OCI-LY1 (cell line): ENCODE measurements at regions not wholly inside any gene's neighbourhood (a gene's known extent, or its start where the extent isn't known, plus 50 kb on each side); places are given as distances from the start of the nearest gene placed in this dataset.
"Not testable (repeated sequence)": the region's sequence is repeated elsewhere in the genome, so short reads cannot be mapped to it uniquely, and the experiment has no call there.

Experiments
- H2AFZ ChIP-seq: fragments of 200-600 bp; sonication (generic), shearing (Covaris generic); 2 replicates; pipeline ENCODE4 v1.6.0; 2014; ENCODE audit warnings: antibody characterized with exemption, mild to moderate bottlenecking, low read length
- H3F3A ChIP-seq: fragments of 200-600 bp; sonication (generic), shearing (Covaris generic); 2 replicates; pipeline ENCODE4 v1.6.0; 2014; ENCODE audit warnings: mild to moderate bottlenecking, antibody characterized with exemption, low read length, moderate library complexity; ENCODE audit not compliant: insufficient read depth
- H3K27ac ChIP-seq: fragments of 200-600 bp; sonication (generic); 2 replicates; pipeline ENCODE4 v1.5.1; 2014; ENCODE audit warnings: low read length, mixed run types, mild to moderate bottlenecking, low read depth; ENCODE audit not compliant: poor library complexity, severe bottlenecking
- H3K27me3 ChIP-seq: fragments of 200-600 bp; sonication (generic); 2 replicates; pipeline ENCODE4 v1.6.0; 2014; ENCODE audit warnings: antibody characterized with exemption, mild to moderate bottlenecking, low read length, moderate library complexity; ENCODE audit not compliant: insufficient read depth
- H3K36me3 ChIP-seq: fragments of 200-600 bp; sonication (generic); 2 replicates; pipeline ENCODE4 v1.6.1; 2014; ENCODE audit warnings: mild to moderate bottlenecking, antibody characterized with exemption, low read length, moderate library complexity, mixed read lengths; ENCODE audit not compliant: insufficient read depth
- H3K4me1 ChIP-seq: fragments of 200-600 bp; sonication (generic); 2 replicates; pipeline ENCODE4 v1.5.1; 2014; ENCODE audit warnings: mild to moderate bottlenecking, low read length, moderate library complexity; ENCODE audit not compliant: insufficient read depth, severe bottlenecking
- H3K4me2 ChIP-seq: fragments of 200-600 bp; sonication (generic), shearing (Covaris generic); 2 replicates; pipeline ENCODE4 v1.6.1; 2014; ENCODE audit warnings: low read length
- H3K4me3 ChIP-seq: fragments of 200-600 bp; sonication (generic); 2 replicates; pipeline ENCODE4 v1.5.1; 2014; ENCODE audit warnings: low read length, low read depth, mild to moderate bottlenecking, mixed read lengths; ENCODE audit not compliant: poor library complexity, severe bottlenecking
- H3K79me2 ChIP-seq: fragments of 200-600 bp; shearing (Covaris generic); 2 replicates; pipeline ENCODE4 v1.6.1; 2016; ENCODE audit warnings: mixed run types, low read length, mixed read lengths; ENCODE audit not compliant: insufficient read depth
- H3K9ac ChIP-seq: fragments of 200-600 bp; sonication (generic), shearing (Covaris generic); 2 replicates; pipeline ENCODE4 v1.6.1; 2014; ENCODE audit warnings: mild to moderate bottlenecking, low read length, mixed read lengths
- H3K9me2 ChIP-seq: fragments of 200-600 bp; sonication (generic), shearing (Covaris generic); 2 replicates; pipeline ENCODE4 v1.6.1; 2014; ENCODE audit warnings: low read depth, mild to moderate bottlenecking, low read length, mixed read lengths
- H3K9me3 ChIP-seq: fragments of 200-600 bp; shearing (Covaris generic); 2 replicates; pipeline ENCODE4 v1.6.1; 2014; ENCODE audit warnings: low read length, mixed read lengths
- H4K20me1 ChIP-seq: fragments of 200-600 bp; sonication (generic), shearing (Covaris generic); 2 replicates; pipeline ENCODE4 v1.6.0; 2016; ENCODE audit warnings: mild to moderate bottlenecking, low read length; ENCODE audit not compliant: insufficient read depth

DNA sequence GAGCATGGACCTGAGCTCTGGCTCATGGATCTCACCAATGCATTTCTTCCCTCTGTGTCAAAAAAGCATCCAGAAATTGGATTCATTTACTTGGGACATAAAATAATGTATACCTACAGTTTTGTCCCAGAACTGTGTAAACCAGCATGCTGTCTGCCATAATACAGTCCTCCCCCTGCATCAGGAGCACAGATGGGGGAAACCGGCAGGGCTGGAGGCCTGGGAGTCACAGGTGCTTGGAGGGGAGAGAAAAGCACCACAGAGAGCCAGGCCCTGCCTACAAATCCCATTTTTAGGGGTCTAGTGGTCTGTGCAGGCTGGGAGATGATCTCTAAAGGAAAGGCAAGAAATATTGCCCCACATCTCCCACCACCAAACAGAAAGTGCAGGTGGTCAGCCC lies 91.8 kb downstream of the POTEH start:
- H3K9ac ChIP-seq, H3K4me1 ChIP-seq, H3K4me2 ChIP-seq, H3K4me3 ChIP-seq, H3K9me2 ChIP-seq, H3K36me3 ChIP-seq, H3K27me3 ChIP-seq, H4K20me1 ChIP-seq, H3K9me3 ChIP-seq, H3K27ac ChIP-seq, H3F3A ChIP-seq, H2AFZ ChIP-seq, H3K79me2 ChIP-seq: not testable (repeated sequence)

DNA sequence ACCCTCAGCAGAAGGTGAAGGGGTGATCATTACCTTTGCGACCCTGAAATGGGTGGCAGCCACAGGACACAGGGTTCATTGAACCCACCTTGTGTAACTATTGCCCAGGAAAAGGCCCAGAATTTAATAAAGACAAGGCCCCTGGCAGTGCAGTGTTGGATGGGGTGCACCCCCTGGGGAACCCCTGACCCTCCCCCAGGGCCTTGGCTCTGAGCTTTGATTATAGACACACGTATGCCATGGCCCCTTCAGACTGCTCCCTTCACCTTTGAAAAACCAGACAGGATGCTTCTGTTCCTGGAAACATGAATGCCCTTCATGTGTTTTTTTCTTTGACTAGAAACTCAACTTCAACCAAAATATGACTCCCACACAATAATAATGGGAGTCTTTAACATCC lies 93.1 kb downstream of the POTEH start:
- not testable (repeated sequence) for H4K20me1 ChIP-seq, H3K4me1 ChIP-seq, H3F3A ChIP-seq, H3K9me2 ChIP-seq, H3K9ac ChIP-seq, H3K27me3 ChIP-seq, H2AFZ ChIP-seq, H3K27ac ChIP-seq, H3K4me3 ChIP-seq, H3K9me3 ChIP-seq, H3K36me3 ChIP-seq, H3K4me2 ChIP-seq
- H3K79me2 ChIP-seq, result peaks cover 10% of the 10 kb centered on the region; the same call in 1 of the 2 replicates

DNA sequence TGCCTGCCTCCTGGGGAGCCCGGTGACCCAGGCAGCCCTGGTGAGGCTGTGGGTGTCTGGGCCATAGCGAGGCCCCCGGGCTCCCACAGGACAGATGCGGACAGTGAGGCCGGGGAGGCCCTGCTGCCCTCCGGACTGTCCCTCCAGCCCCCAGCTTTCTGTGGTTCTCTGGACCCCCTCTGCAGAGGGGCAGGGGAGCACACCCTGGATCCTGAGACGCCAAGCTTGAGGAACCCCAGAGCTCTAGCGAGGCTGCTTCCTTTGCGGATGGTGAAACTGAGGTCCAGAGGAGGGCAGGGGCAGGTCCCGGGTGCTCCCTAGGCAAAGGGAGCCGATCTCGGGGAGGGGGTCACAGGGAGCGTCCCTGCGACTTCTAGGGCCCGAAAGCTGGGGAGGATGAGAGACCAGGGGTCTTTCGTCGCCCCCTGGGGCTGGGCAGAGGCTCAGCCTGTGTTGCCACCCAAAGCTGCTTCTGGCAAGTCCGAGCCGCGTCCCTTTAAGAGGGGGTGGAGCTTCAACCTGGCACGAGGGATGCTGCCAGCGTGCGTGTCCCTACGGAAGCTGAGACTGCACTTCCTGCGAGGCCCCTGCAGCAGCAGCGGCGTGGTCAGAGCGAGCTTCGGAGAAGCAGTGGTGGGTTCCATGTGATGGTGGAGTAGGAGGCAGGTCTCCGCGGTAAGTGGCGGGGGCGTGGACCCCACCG lies 94.7 kb downstream of the POTEH start:
- not testable (repeated sequence) for H3K36me3 ChIP-seq, H3K4me3 ChIP-seq, H4K20me1 ChIP-seq, H3K27me3 ChIP-seq, H3K9me2 ChIP-seq, H3K27ac ChIP-seq, H3K9ac ChIP-seq, H3F3A ChIP-seq, H3K4me1 ChIP-seq, H3K4me2 ChIP-seq, H2AFZ ChIP-seq, H3K9me3 ChIP-seq
- peaks cover 10% of the 10 kb centered on the region; the same call in 1 of the 2 replicates for H3K79me2 ChIP-seq

DNA sequence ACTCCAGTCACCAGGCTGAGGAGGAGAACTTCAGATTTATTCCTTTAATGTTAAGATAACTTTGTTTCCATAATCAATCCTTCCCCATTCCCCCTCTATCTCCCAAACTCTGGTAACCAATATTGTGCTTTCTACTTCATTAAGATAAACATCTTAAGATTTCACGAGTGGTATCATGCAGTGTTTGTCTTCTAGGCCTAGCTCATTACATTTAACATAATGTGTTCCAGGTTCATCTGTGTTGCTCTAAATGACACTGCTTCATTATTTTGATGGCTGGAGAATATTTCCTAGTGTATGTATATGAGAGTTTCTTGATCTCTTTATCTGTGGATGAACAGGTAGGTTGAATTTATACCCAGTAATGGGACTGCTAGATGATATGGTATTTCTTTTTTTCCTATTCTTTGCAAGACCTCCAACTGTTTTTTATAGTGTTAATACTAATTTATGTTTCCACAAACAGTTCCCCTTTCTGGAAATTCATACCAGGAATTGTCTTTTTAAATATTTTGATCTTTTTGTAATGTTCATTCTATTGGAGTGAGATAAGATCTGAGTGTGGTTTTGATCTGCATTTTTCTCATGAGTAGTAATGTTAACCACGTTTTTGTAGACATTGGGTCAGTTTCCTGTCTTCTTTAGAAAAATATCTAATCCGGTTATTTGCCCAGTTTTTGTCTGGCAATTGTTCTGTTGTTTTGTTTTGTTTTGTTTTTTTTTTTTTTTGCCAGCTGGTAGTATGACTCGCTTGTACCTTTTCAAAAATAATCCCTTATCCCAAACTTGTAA lies 97.3 kb downstream of the POTEH start:
- H4K20me1 ChIP-seq, H3K4me3 ChIP-seq, H3K9ac ChIP-seq, H3F3A ChIP-seq, H3K27ac ChIP-seq, H3K9me3 ChIP-seq, H3K27me3 ChIP-seq, H3K9me2 ChIP-seq, H3K36me3 ChIP-seq, H3K4me1 ChIP-seq, H2AFZ ChIP-seq: not testable (repeated sequence)
- H3K79me2 ChIP-seq, result peaks cover 10% of the 10 kb centered on the region; the same call in 1 of the 2 replicates
- H3K4me2 ChIP-seq, result peak overlapping the region; percentile 31; the same call in 1 of the 2 replicates

DNA sequence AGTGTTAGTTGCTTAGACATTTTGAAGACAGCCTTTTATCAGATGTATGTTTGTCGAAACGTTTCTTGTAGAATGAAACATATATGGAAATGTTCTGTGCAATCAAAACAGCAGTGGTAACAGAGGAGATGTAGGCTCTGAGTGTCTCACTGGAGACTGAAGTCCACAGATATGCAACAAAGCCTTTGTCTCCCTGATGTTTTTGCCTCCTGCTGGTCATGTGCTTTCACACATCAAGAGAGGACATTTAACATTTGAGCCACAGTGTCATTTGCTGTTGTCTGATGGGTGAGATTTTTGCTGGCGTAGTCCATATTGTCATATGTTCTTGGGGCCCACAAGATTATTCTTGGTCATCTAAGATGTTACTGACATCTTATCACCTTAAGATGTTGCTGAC lies 101.7 kb downstream of the POTEH start:
- not testable (repeated sequence) for H3F3A ChIP-seq, H3K4me2 ChIP-seq, H3K27ac ChIP-seq, H3K9me2 ChIP-seq, H3K9me3 ChIP-seq, H3K79me2 ChIP-seq, H3K4me3 ChIP-seq, H3K4me1 ChIP-seq, H3K36me3 ChIP-seq, H4K20me1 ChIP-seq, H3K27me3 ChIP-seq, H3K9ac ChIP-seq, H2AFZ ChIP-seq

DNA sequence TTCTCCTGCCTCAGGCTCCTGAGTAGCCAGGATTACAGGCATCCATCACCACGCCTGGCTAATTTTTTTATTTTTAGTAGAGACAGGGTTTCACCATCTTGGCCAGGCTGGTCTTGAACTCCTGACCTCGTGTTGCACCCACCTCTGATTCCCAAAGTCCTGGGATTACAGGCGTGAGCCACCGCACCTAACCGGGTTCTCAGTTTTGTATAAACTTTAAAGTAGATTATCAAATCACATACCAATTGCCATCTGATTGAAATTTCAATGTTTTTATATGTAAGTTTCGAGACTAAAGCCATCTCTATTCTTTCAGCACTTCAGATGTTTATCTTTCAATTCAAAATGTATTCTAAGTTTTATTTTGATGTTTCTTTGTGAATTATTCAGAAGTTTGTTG lies 110.1 kb downstream of the POTEH start:
- not testable (repeated sequence) for H3K4me1 ChIP-seq, H4K20me1 ChIP-seq, H3K9me2 ChIP-seq, H3K9ac ChIP-seq, H3K27me3 ChIP-seq, H3K9me3 ChIP-seq, H3K4me3 ChIP-seq, H2AFZ ChIP-seq, H3F3A ChIP-seq, H3K36me3 ChIP-seq, H3K79me2 ChIP-seq, H3K4me2 ChIP-seq, H3K27ac ChIP-seq

DNA sequence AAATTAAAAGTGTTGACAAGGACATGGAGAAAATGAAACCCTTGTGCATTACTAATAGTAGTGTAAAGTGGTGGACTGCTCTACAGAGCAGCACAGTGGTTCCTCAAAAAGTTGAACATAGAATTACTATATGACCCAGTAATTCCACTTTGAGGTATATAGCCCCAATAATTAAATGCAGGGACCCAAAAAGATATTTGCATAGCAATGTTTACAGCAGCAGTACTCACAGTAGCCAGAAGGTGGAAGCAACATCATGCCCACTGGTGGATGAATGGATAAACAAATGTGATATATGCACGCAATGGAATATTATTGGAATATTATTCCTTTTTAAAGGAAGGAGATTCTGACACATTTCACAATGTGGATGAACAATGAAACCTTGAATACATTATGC lies 121.3 kb downstream of the POTEH start:
- not testable (repeated sequence) for H3K27ac ChIP-seq, H4K20me1 ChIP-seq, H3K9me3 ChIP-seq, H3K27me3 ChIP-seq, H3K4me2 ChIP-seq, H3F3A ChIP-seq, H3K4me3 ChIP-seq, H2AFZ ChIP-seq, H3K4me1 ChIP-seq, H3K9me2 ChIP-seq, H3K79me2 ChIP-seq, H3K36me3 ChIP-seq, H3K9ac ChIP-seq
